ENCODE measurements at regions not wholly inside any gene's neighbourhood (a gene's known extent, or its start where the extent isn't known, plus 50 kb on each side); places are given as distances from the start of the nearest gene placed in this dataset.
"Not testable (repeated sequence)": the region's sequence is repeated elsewhere in the genome, so short reads cannot be mapped to it uniquely, and the experiment has no call there.

- H3K27ac Mint-ChIP-seq = no peak overlapping the region
- no peak overlapping the region for H3K4me3 Mint-ChIP-seq
- H3K4me1 Mint-ChIP-seq = no peaks in the 10 kb centered on the region
- no peaks in the 10 kb centered on the region for H3K36me3 Mint-ChIP-seq
- H3K9me3 Mint-ChIP-seq = peaks cover 5 to 54% (median 22%) of the 10 kb centered on the region in 6 donors
- DNase-seq = no peak
- H3K27me3 Mint-ChIP-seq (ENCODE audit: low read depth in 3 of 3) = peaks cover 0 to 1% (median 0%) of the 10 kb centered on the region in 3 donors
Observed at GRCh38 chr3:165523801-165524200, 313.4 kb downstream of the BCHE start.

- H3K36me3 Mint-ChIP-seq = no peaks in the 10 kb centered on the region
- no peak overlapping the region for H3K27ac Mint-ChIP-seq
- H3K4me1 Mint-ChIP-seq = no peaks in the 10 kb centered on the region
- H3K4me3 Mint-ChIP-seq = no peak overlapping the region
- H3K27me3 Mint-ChIP-seq (ENCODE audit: low read depth in 3 of 3) = no peaks in the 10 kb centered on the region
- no peak for DNase-seq
- peaks cover 2 to 50% (median 23%) of the 10 kb centered on the region in 6 donors for H3K9me3 Mint-ChIP-seq
Observed at GRCh38 chr3:165522386-165522785, 314.8 kb downstream of the BCHE start.

DNA sequence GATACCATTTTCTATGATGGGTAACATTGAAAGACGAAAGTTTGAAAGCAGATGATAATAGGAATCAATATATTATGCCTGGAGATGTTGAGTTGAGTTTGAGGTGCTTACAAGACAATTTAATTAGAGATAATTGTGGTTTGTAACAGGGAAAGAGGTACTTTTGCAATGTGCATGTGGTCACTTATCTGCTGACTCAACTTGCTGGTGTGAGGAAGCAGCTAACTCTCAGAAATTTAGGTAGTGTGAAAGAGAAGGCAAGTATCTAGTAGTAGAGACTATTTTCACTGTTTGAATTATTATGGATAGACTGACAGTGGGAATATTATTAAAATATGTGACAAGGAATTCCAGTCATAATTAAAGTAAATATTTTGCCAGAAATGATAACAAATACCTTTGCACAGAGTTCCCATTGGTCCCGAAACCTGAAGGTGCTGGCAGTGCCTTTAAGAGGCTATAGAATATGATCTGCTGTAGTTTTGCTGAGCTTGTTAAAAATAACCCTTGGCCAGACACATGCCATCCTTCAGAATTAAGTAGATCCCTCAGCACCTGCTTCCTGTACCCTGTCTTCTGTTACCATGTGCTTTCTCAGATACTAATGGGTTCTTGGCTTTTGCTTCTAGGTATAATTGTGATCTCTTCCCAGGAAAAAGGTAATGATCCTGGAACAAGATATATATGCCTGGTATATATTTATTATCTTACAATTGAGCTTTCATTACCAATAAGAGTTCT is 315.9 kb downstream of the BCHE start:
- Mint-ChIP-seq H3K4me3 (no peak overlapping the region), H3K9me3 (peaks cover 2 to 50% (median 24%) of the 10 kb centered on the region in 6 donors), H3K27me3 (ENCODE audit: low read depth in 3 of 3) (no peaks in the 10 kb centered on the region), H3K4me1 (no peaks in the 10 kb centered on the region), H3K36me3 (no peaks in the 10 kb centered on the region), H3K27ac (no peak overlapping the region)
- no peak for DNase-seq

DNA sequence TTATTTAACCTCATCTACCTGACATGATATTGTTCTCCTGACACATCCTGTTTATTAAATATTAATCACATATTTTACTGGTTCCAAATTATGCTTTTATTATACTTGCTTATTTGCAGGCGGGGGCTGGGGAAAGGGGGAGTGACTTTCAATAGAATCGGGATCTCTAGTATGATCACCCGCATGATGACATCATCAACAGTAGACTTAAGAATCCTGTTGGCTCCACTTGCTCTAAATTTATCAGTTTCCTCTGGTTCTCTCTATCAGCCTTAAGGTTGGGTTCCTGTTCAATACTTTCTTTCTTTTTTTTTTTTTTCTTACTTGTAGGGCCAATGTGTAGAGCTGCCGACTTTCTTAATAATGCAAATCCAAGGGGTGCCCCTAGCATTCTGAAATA is 317.5 kb downstream of the BCHE start:
- H3K27ac Mint-ChIP-seq = no peak overlapping the region
- H3K4me1 Mint-ChIP-seq = no peaks in the 10 kb centered on the region
- no peak for DNase-seq
- no peaks in the 10 kb centered on the region for H3K36me3 Mint-ChIP-seq
- H3K4me3 Mint-ChIP-seq = no peak overlapping the region
- H3K9me3 Mint-ChIP-seq = peaks cover 4 to 57% (median 28%) of the 10 kb centered on the region in 6 donors
- H3K27me3 Mint-ChIP-seq (ENCODE audit: low read depth in 3 of 3) = no peaks in the 10 kb centered on the region

DNA sequence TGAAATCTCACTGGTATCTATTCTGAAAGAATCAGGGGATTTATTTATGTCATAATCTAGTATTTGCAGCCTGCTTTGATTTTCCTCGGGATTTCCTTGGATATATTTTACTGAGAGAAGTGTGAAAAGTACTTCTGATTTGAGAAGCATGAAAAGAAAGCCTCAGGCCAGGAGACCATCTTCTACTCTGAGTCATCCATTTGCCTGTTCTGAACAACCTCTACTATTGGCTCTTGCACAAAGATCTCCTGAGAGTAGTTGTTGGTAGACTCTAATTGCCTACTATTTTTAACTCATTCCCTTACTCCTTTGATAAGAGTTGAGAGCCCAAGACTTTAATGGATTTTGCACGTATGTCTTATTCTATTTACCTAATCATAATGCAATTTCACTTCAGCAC is 318.9 kb downstream of the BCHE start:
- Mint-ChIP-seq H3K36me3 (no peaks in the 10 kb centered on the region), H3K27ac (no peak overlapping the region), H3K27me3 (ENCODE audit: low read depth in 3 of 3) (no peaks in the 10 kb centered on the region), H3K4me3 (no peak overlapping the region), H3K9me3 (peaks cover 6 to 64% (median 36%) of the 10 kb centered on the region in 6 donors), H3K4me1 (no peaks in the 10 kb centered on the region)
- no peak for DNase-seq

GRCh38 chr3:165513715-165514701 is 317.8 kb upstream of the SLITRK3 start:
- Mint-ChIP-seq H3K4me3 (no peak overlapping the region), H3K27ac (no peak overlapping the region), H3K36me3 (no peaks in the 10 kb centered on the region), H3K4me1 (no peaks in the 10 kb centered on the region), H3K27me3 (ENCODE audit: low read depth in 3 of 3) (peaks cover 0 to 2% (median 0%) of the 10 kb centered on the region in 3 donors), H3K9me3 (peaks cover 17 to 70% (median 42%) of the 10 kb centered on the region in 6 donors)
- no peak for DNase-seq

DNA sequence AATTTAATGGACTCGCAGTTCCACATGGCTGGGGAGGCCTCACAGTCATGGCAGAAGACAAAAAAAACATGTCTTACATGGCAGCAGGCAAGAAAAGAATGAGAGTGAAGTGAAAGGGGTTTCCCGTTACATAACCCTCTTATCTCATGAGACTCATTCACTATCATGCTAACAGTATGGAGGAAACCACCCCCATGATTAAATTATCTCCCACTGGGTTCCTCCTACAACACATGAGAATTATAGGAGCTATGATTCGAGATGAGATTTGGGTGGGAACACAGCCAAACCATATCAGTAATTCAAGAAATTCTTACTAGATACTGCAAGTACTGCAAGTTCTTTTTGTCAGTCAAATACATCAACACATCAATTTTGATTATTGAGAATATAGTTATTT is 311.4 kb upstream of the SLITRK3 start:
- H3K36me3 Mint-ChIP-seq = peaks cover 0 to 5% (median 0%) of the 10 kb centered on the region in 3 donors
- DNase-seq = no peak
- no peaks in the 10 kb centered on the region for H3K4me1 Mint-ChIP-seq
- H3K27me3 Mint-ChIP-seq (ENCODE audit: low read depth in 3 of 3) = peaks cover 0 to 2% (median 0%) of the 10 kb centered on the region in 3 donors
- H3K9me3 Mint-ChIP-seq = peaks cover 22 to 74% (median 38%) of the 10 kb centered on the region in 6 donors
- H3K4me3 Mint-ChIP-seq = no peak overlapping the region
- no peak overlapping the region for H3K27ac Mint-ChIP-seq

- peaks cover 19 to 71% (median 35%) of the 10 kb centered on the region in 6 donors for H3K9me3 Mint-ChIP-seq
- H3K4me1 Mint-ChIP-seq = no peaks in the 10 kb centered on the region
- DNase-seq = no peak
- no peak overlapping the region for H3K4me3 Mint-ChIP-seq
- H3K36me3 Mint-ChIP-seq = peaks cover 0 to 5% (median 0%) of the 10 kb centered on the region in 3 donors
- no peak overlapping the region for H3K27ac Mint-ChIP-seq
- H3K27me3 Mint-ChIP-seq (ENCODE audit: low read depth in 3 of 3) = peaks cover 0 to under 1% (median 0%) of the 10 kb centered on the region in 3 donors
Observed at GRCh38 chr3:165507060-165507459, 310.9 kb upstream of the SLITRK3 start.

- Mint-ChIP-seq H3K9me3 (peaks cover 15 to 57% (median 27%) of the 10 kb centered on the region in 6 donors), H3K36me3 (peaks cover 0 to 5% (median 0%) of the 10 kb centered on the region in 3 donors), H3K4me3 (no peak overlapping the region), H3K27me3 (ENCODE audit: low read depth in 3 of 3) (no peaks in the 10 kb centered on the region), H3K27ac (no peak overlapping the region), H3K4me1 (no peaks in the 10 kb centered on the region)
- DNase-seq = no peak
Observed at GRCh38 chr3:165505657-165506056, 309.5 kb upstream of the SLITRK3 start.

DNA sequence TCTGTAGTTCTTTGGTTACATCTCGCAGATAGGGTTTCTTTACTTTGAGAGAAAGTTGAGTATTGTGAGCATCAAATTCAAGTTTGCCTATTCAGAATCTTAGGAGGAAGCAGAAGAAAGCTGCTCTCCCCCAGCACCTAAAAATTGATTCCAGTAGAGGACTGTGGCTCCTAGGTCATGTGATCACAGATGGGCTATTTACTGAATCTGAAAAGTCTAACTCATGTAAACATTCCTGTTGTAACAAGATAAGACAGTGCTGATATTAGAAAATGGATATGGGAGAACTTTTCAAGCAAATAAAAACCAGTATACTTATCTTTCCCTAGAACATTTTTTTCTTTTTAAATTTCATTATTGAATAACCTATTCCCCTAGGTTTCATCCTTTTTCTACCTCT is 308.4 kb upstream of the SLITRK3 start:
- peaks cover 0 to 7% (median 0%) of the 10 kb centered on the region in 3 donors for H3K36me3 Mint-ChIP-seq
- no peaks in the 10 kb centered on the region for H3K4me1 Mint-ChIP-seq
- no peak overlapping the region for H3K4me3 Mint-ChIP-seq
- no peaks in the 10 kb centered on the region for H3K27me3 Mint-ChIP-seq (ENCODE audit: low read depth in 3 of 3)
- H3K27ac Mint-ChIP-seq = no peak overlapping the region
- H3K9me3 Mint-ChIP-seq = peaks cover 14 to 52% (median 28%) of the 10 kb centered on the region in 6 donors
- DNase-seq = no peak

DNA sequence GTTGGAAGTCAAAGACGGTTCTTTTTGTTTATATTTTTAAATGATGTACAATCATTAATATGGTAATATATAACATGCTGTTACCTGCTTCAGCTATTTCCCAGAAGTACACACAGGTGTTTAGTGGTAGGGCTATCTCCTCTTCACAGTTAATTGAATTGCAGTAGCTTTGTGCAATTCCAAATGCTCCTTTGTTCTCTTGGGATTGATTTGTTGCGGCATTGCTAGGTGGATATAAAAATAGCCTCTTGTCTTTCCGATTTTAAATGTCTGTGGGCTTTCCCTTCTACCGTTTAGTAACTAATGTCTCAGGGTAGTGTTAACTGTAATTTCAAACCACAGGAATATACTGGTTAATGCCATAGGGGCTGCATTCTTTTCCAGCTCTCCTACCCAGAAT is 307.6 kb upstream of the SLITRK3 start:
- Mint-ChIP-seq H3K27me3 (ENCODE audit: low read depth in 3 of 3) (no peaks in the 10 kb centered on the region), H3K4me3 (no peak overlapping the region), H3K36me3 (peaks cover 0 to 9% (median 0%) of the 10 kb centered on the region in 3 donors), H3K4me1 (no peaks in the 10 kb centered on the region), H3K27ac (no peak overlapping the region), H3K9me3 (peaks cover 12 to 47% (median 29%) of the 10 kb centered on the region in 6 donors)
- DNase-seq = no peak

DNA sequence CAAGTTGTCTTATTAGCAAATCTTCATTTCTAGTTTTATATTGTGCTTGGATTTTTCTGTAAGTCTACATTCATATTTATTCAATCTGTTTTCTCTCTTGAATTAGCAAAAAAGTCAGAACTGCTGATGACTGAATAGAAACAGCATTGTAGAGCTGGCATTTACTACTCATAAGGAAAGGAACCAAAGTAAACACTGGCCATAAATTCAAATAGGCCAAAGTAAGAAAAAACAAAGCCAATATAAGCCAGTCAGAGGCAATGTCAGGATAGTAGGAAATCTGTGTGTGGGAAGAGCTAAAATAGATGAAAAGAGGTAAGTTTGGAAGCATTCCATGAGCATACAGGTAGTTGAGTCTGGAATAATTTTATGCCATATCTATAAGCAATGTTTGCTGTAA is 307.2 kb upstream of the SLITRK3 start:
- no peaks in the 10 kb centered on the region for H3K4me1 Mint-ChIP-seq
- no peak overlapping the region for H3K27ac Mint-ChIP-seq
- no peak for DNase-seq
- no peak overlapping the region for H3K4me3 Mint-ChIP-seq
- no peaks in the 10 kb centered on the region for H3K27me3 Mint-ChIP-seq (ENCODE audit: low read depth in 3 of 3)
- peaks cover 0 to 9% (median 0%) of the 10 kb centered on the region in 3 donors for H3K36me3 Mint-ChIP-seq
- H3K9me3 Mint-ChIP-seq = peaks cover 14 to 47% (median 30%) of the 10 kb centered on the region in 6 donors

DNA sequence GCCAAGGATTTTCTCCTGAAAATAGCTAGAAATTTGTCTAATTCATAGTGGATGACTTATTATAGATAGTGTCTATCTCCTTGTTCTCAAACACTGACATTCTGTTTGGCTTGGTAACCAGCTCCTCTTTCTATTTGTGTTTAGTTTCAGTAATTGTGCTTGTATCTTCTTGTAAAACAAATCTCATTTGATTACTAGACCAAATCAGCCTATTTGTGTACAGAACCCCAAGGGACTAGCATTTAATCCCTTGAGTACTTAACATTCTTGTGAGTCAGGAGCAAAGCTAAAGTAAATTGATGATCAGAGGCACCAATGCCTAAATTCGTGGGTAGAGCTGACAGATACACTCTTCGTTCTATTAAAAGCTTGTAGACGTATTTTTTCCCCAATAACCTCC is 306.5 kb upstream of the SLITRK3 start:
- Mint-ChIP-seq H3K27me3 (ENCODE audit: low read depth in 3 of 3) (no peaks in the 10 kb centered on the region), H3K9me3 (peaks cover 16 to 51% (median 32%) of the 10 kb centered on the region in 6 donors), H3K4me3 (no peak overlapping the region), H3K36me3 (peaks cover 0 to 9% (median 0%) of the 10 kb centered on the region in 3 donors), H3K27ac (no peak overlapping the region), H3K4me1 (no peaks in the 10 kb centered on the region)
- DNase-seq = no peak

DNA sequence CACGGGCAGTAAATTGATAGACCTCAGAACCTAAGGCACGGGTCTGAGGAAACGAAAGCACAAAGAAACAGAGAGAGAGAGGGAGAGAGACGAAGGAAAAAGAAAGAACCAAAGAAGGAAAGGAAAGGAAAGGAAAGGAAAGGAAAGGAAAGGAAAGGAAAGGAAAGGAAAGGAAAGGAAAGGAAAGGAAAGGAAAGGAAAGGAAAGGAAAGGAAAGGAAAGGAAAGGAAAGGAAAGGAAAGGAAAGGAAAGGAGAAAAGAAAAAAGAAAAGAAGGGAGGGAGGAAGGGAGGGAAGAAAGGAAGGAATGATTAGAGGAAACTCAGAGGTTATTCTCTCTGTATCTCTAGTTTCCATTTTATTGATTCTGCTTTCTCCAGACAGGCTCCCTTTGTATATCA is 302.6 kb upstream of the SLITRK3 start:
- H3K27ac Mint-ChIP-seq; DNase-seq; H3K27me3 Mint-ChIP-seq (ENCODE audit: low read depth in 3 of 3); H3K4me3 Mint-ChIP-seq; H3K36me3 Mint-ChIP-seq; H3K4me1 Mint-ChIP-seq: not testable (repeated sequence)
- H3K9me3 Mint-ChIP-seq = peaks cover 6 to 21% (median 15%) of the 10 kb centered on the region in 6 donors
